ENCODE measurements at regions not wholly inside any gene's neighbourhood (a gene's known extent, or its start where the extent isn't known, plus 50 kb on each side); places are given as distances from the start of the nearest gene placed in this dataset.

DNA sequence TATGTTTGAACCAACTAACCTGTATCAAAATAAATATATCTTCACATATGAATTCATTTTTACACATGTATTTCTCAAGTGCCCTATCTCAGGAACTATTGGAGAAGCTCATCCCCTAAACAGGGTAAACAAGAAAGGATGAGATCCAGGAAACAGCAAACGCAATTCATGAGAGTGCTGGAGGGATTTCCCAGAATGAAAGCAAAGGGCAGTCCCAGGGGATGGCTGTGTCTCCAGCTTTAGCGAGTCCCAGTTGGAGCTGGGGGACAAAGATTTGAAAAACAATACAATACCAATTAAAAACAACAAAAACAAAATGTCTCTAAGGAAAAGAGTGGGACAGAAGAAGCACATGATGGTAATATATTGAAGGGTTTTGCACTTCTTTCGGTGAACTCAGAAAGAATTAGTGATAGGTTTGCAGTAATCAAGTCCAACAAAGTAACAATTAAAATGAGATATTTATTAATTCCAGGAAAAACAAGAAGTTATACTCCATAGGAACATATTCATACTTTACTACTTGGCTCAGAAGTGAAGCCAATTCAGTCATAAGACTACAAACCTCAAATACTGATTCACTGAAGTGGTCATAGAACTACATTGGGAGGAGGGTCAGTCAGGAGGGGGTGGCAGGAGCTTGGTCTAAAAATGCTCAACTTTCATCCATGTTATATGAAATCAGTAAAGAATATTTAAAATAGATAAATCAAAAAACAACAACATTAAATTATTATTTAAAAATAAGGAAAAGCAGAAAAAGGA, 73.1 kb upstream of the PDE1A start (continued):
- TF ChIP-seq REST (IDR thresholded peaks at IDR 0.05; ENCODE audit: borderline replicate concordance) (no peak), REST (CRISPR knock-in tag; IDR thresholded peaks at IDR 0.05; ENCODE audit: low read depth) (no peak), SIN3B (IDR thresholded peaks at IDR 0.05; ENCODE audit: low read depth) (no peak), RBBP5 (IDR thresholded peaks at IDR 0.05; ENCODE audit: borderline replicate concordance, insufficient read depth, low read length, poor library complexity, severe bottlenecking) (no peak)

All from K562 (cell line).